ENCODE measurements at regions not wholly inside any gene's neighbourhood (a gene's known extent, or its start where the extent isn't known, plus 50 kb on each side); places are given as distances from the start of the nearest gene placed in this dataset.
"Not testable (repeated sequence)": the region's sequence is repeated elsewhere in the genome, so short reads cannot be mapped to it uniquely, and the experiment has no call there.

- Histone ChIP-seq H3K36me3 (ENCODE audit: insufficient read depth, low read length) (no peaks in the 10 kb centered on the region), H3K4me1 (ENCODE audit: insufficient read depth, low read length) (peaks cover 19% of the 10 kb centered on the region; the same call in 1 of the 2 replicates)
These were observed 614.5 kb downstream of the PKHD1 start for GRCh38 chr6:51472745-51473487.

GRCh38 chr6:51474022-51474975 lies 613.1 kb downstream of the PKHD1 start:
- Histone ChIP-seq H3K9ac (ENCODE audit: low read depth, low read length) (no peak overlapping the region), H3K36me3 (ENCODE audit: insufficient read depth, low read length) (no peaks in the 10 kb centered on the region), H3K4me1 (ENCODE audit: insufficient read depth, low read length) (peaks cover 20% of the 10 kb centered on the region; the same call in 1 of the 2 replicates), H3K9me3 (ENCODE audit: control insufficient read depth, insufficient read depth, low read length) (no peaks in the 10 kb centered on the region)

More at GRCh38 chr6:51472745-51473487, 614.5 kb downstream of the PKHD1 start:
- Histone ChIP-seq H3K9ac (ENCODE audit: low read depth, low read length) (no peak overlapping the region), H3K9me3 (ENCODE audit: control insufficient read depth, insufficient read depth, low read length) (no peaks in the 10 kb centered on the region)

GRCh38 chr6:51477711-51478311 lies 609.6 kb downstream of the PKHD1 start:
- Histone ChIP-seq H3K36me3 (ENCODE audit: insufficient read depth, low read length) (no peaks in the 10 kb centered on the region), H3K9me3 (ENCODE audit: control insufficient read depth, insufficient read depth, low read length) (no peaks in the 10 kb centered on the region), H3K4me1 (ENCODE audit: insufficient read depth, low read length) (peaks cover 16% of the 10 kb centered on the region; the same call in 1 of the 2 replicates), H3K9ac (ENCODE audit: low read depth, low read length) (no peak overlapping the region)

- Histone ChIP-seq H3K36me3 (ENCODE audit: insufficient read depth, low read length) (no peaks in the 10 kb centered on the region), H3K9ac (ENCODE audit: low read depth, low read length) (no peak overlapping the region), H3K9me3 (ENCODE audit: control insufficient read depth, insufficient read depth, low read length) (no peaks in the 10 kb centered on the region), H3K4me1 (ENCODE audit: insufficient read depth, low read length) (0 out of 2 replicates have a peak, but pooled peaks cover 4% of the 10 kb centered on the region)
These were observed 608.1 kb downstream of the PKHD1 start for GRCh38 chr6:51479296-51479695.

- H3K4me1 ChIP-seq (ENCODE audit: insufficient read depth, low read length): 0 out of 2 replicates have a peak, but pooled peaks cover 4% of the 10 kb centered on the region
- H3K9ac ChIP-seq (ENCODE audit: low read depth, low read length): no peak overlapping the region
- H3K9me3 ChIP-seq (ENCODE audit: control insufficient read depth, insufficient read depth, low read length): no peaks in the 10 kb centered on the region
- H3K36me3 ChIP-seq (ENCODE audit: insufficient read depth, low read length): no peaks in the 10 kb centered on the region
These were observed 607.4 kb downstream of the PKHD1 start for GRCh38 chr6:51480040-51480439.

- not testable (repeated sequence) for H3K4me1 ChIP-seq (ENCODE audit: insufficient read depth, low read length); H3K9me3 ChIP-seq (ENCODE audit: control insufficient read depth, insufficient read depth, low read length); H3K9ac ChIP-seq (ENCODE audit: low read depth, low read length); H3K36me3 ChIP-seq (ENCODE audit: insufficient read depth, low read length)
These were observed 601.5 kb downstream of the PKHD1 start for GRCh38 chr6:51485869-51486268.

- Histone ChIP-seq H3K9me3 (ENCODE audit: control insufficient read depth, insufficient read depth, low read length) (no peaks in the 10 kb centered on the region; the same call in 1 of the 2 replicates), H3K9ac (ENCODE audit: low read depth, low read length) (no peak overlapping the region), H3K4me1 (ENCODE audit: insufficient read depth, low read length) (no peaks in the 10 kb centered on the region), H3K36me3 (ENCODE audit: insufficient read depth, low read length) (no peaks in the 10 kb centered on the region)
These were observed 599.5 kb downstream of the PKHD1 start for GRCh38 chr6:51487937-51488336.

GRCh38 chr6:51489133-51489532 lies 598.3 kb downstream of the PKHD1 start:
- Histone ChIP-seq H3K36me3 (ENCODE audit: insufficient read depth, low read length) (no peaks in the 10 kb centered on the region), H3K9ac (ENCODE audit: low read depth, low read length) (no peak overlapping the region), H3K4me1 (ENCODE audit: insufficient read depth, low read length) (no peaks in the 10 kb centered on the region), H3K9me3 (ENCODE audit: control insufficient read depth, insufficient read depth, low read length) (no peaks in the 10 kb centered on the region; the same call in 1 of the 2 replicates)

GRCh38 chr6:51490101-51490500 lies 597.3 kb downstream of the PKHD1 start:
- no peak overlapping the region for H3K9ac ChIP-seq (ENCODE audit: low read depth, low read length)
- H3K9me3 ChIP-seq (ENCODE audit: control insufficient read depth, insufficient read depth, low read length): no peaks in the 10 kb centered on the region; the same call in 1 of the 2 replicates
- no peaks in the 10 kb centered on the region for H3K36me3 ChIP-seq (ENCODE audit: insufficient read depth, low read length)
- no peaks in the 10 kb centered on the region for H3K4me1 ChIP-seq (ENCODE audit: insufficient read depth, low read length)

- H3K9me3 ChIP-seq (ENCODE audit: control insufficient read depth, insufficient read depth, low read length): no peaks in the 10 kb centered on the region
- H3K4me1 ChIP-seq (ENCODE audit: insufficient read depth, low read length): no peaks in the 10 kb centered on the region
- H3K36me3 ChIP-seq (ENCODE audit: insufficient read depth, low read length): no peaks in the 10 kb centered on the region
- H3K9ac ChIP-seq (ENCODE audit: low read depth, low read length): no peak overlapping the region
These were observed 593.1 kb downstream of the PKHD1 start for GRCh38 chr6:51494342-51494741.

- H3K4me1 ChIP-seq (ENCODE audit: insufficient read depth, low read length): no peaks in the 10 kb centered on the region
- no peak overlapping the region for H3K9ac ChIP-seq (ENCODE audit: low read depth, low read length)
- H3K9me3 ChIP-seq (ENCODE audit: control insufficient read depth, insufficient read depth, low read length): no peaks in the 10 kb centered on the region
These were observed 592.3 kb downstream of the PKHD1 start for GRCh38 chr6:51495096-51495495.

GRCh38 chr6:51495610-51496396 lies 591.6 kb downstream of the PKHD1 start:
- no peak overlapping the region for H3K9ac ChIP-seq (ENCODE audit: low read depth, low read length)
- no peaks in the 10 kb centered on the region for H3K4me1 ChIP-seq (ENCODE audit: insufficient read depth, low read length)
- H3K9me3 ChIP-seq (ENCODE audit: control insufficient read depth, insufficient read depth, low read length): no peaks in the 10 kb centered on the region
- H3K36me3 ChIP-seq (ENCODE audit: insufficient read depth, low read length): no peaks in the 10 kb centered on the region

More at GRCh38 chr6:51495096-51495495, 592.3 kb downstream of the PKHD1 start:
- H3K36me3 ChIP-seq (ENCODE audit: insufficient read depth, low read length): no peaks in the 10 kb centered on the region

- no peaks in the 10 kb centered on the region; the same call in 1 of the 2 replicates for H3K9me3 ChIP-seq (ENCODE audit: control insufficient read depth, insufficient read depth, low read length)
- no peaks in the 10 kb centered on the region for H3K4me1 ChIP-seq (ENCODE audit: insufficient read depth, low read length)
- no peak overlapping the region for H3K9ac ChIP-seq (ENCODE audit: low read depth, low read length)
- H3K36me3 ChIP-seq (ENCODE audit: insufficient read depth, low read length): no peaks in the 10 kb centered on the region
These were observed 584.4 kb downstream of the PKHD1 start for GRCh38 chr6:51502996-51503395.
